Breast epithelium (tissue), 3 donors: ENCODE measurements at regions not wholly inside any gene's neighbourhood (a gene's known extent, or its start where the extent isn't known, plus 50 kb on each side); places are given as distances from the start of the nearest gene placed in this dataset.

Source experiments
- POLR2AphosphoS5 ChIP-seq, 3 donors: sonication (generic); formaldehyde crosslinking; IDR thresholded peaks; one replicate each; pipeline ENCODE4 v1.6.1; 2017; ENCODE audit warnings: antibody characterized with exemption in 3 of 3
- TF ChIP-seq, protein P1 (sequence below), 3 donors: fragments of 450-650 bp; IDR thresholded peaks; one replicate each; pipeline ENCODE4 v1.5.1; 2016 to 2017; ENCODE audit warnings: antibody characterized with exemption in 3 of 3, mild to moderate bottlenecking in 3 of 3, moderate library complexity in 3 of 3

DNA sequence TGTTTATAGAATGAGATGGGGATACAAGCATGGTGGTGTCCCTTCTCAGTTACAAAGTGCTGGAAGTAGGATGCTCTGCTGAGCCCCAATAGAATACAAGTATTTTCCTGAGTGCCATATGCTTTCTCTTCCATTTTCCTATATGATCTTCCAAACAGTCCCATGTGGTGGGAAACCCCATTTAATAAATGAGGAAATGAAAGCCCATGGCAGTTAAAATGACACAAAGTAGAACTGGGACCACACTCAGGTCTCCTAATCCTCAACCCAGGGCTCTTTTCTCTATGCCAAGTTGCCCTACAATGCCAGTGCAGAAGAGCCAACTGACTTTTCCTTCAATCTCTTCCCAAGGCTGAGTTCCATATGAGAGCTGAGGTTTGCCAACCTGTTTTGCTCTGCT is 198.0 kb upstream of the FOXN2 start:
- TF ChIP-seq, protein P1, sequence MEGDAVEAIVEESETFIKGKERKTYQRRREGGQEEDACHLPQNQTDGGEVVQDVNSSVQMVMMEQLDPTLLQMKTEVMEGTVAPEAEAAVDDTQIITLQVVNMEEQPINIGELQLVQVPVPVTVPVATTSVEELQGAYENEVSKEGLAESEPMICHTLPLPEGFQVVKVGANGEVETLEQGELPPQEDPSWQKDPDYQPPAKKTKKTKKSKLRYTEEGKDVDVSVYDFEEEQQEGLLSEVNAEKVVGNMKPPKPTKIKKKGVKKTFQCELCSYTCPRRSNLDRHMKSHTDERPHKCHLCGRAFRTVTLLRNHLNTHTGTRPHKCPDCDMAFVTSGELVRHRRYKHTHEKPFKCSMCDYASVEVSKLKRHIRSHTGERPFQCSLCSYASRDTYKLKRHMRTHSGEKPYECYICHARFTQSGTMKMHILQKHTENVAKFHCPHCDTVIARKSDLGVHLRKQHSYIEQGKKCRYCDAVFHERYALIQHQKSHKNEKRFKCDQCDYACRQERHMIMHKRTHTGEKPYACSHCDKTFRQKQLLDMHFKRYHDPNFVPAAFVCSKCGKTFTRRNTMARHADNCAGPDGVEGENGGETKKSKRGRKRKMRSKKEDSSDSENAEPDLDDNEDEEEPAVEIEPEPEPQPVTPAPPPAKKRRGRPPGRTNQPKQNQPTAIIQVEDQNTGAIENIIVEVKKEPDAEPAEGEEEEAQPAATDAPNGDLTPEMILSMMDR (IDR thresholded peaks at IDR 0.05), result no peak
- TF ChIP-seq POLR2AphosphoS5 (IDR thresholded peaks at IDR 0.05), result no peak
